ENCODE measurements at regions not wholly inside any gene's neighbourhood (a gene's known extent, or its start where the extent isn't known, plus 50 kb on each side); places are given as distances from the start of the nearest gene placed in this dataset.
"Not testable (repeated sequence)": the region's sequence is repeated elsewhere in the genome, so short reads cannot be mapped to it uniquely, and the experiment has no call there.

DNA sequence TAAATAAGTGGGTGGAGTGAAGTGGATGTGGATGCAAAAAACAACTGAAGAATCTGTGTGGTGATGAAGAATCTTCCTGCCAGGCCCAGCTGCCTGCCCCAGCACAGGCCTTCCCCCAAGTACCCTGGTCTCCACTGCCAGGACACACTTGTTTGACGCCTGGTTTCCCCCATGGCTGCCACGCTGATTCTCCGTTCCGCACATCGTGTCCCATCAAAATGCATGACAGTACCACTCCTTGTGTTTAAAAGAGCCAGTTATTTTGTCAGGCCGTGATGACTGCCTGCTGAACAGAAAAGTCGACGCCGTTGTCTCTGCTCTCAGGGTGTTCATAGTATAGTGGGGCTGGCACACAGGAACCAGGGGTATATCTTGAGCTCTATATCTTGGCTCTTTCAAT is 50.3 kb upstream of the KYNU start:
- no peak for DNase-seq

GRCh38 chr2:142825861-142826260 is 51.6 kb upstream of the KYNU start:
- DNase-seq: peak; percentile 22

DNA sequence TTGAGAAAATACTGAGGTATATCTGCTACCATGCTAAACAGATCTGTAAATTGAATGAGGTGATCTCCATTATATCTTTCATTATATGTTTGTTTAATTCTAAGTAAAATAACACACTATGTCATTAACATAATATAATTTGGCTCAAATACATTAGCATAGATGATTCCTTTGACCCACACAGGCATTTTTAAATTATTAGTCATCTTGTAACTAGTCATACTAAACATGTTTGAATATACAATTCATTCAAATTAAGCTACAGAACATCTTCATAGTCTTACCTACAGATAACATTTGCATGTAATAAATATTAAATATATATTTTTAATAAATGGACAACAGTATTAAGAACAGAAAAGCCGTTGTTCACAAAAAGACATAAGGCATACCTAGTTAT is 52.7 kb upstream of the KYNU start:
- DNase-seq: no peak

GRCh38 chr2:142822190-142822589 is 55.3 kb upstream of the KYNU start:
- no peak for DNase-seq

- DNase-seq: no peak
Observed at GRCh38 chr2:142819411-142819810, 58.1 kb upstream of the KYNU start.

DNA sequence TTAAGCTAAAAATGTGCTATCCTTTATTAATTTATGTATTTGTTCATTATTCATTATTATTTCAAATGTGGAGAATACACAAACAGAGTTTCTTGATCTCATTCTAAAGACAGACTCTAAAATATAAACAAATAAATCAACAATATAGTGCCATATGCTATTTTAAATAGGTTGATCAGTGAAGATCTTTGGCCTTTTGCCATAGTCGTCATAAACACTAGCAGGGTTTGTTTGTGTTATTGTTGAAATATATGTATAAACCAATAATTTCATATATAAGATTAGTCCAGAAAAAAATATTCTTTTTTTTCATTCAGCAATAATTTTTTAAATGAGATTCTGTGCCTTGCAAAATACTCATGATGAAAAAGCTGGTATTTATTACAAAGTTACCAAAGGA is 62.1 kb upstream of the KYNU start:
- DNase-seq: no peak

GRCh38 chr2:142813830-142814829 is 63.3 kb upstream of the KYNU start:
- DNase-seq: no peak

DNA sequence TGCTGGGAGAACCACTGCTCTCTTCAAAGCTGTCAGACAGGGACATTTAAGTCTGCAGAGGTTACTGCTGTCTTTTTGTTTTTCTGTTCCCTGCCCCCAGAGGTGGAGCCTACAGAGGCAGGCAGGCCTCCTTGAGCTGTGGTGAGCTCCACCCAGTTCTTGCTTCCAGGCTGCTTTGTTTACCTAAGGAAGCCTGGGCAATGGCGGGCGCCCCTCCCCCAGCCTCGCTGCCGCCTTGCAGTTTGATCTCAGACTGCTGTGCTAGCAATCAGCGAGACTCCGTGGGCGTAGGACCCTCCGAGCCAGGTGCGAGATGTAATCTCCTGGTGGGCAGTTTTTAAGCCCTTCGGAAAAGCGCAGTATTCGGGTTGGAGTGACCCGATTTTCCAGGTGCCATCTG is 65.8 kb upstream of the KYNU start:
- DNase-seq: not testable (repeated sequence)

- no peak for DNase-seq
Observed at GRCh38 chr2:142805244-142805643, 72.2 kb upstream of the KYNU start.

GRCh38 chr2:142803158-142803557 is 74.3 kb upstream of the KYNU start:
- DNase-seq: no peak

DNA sequence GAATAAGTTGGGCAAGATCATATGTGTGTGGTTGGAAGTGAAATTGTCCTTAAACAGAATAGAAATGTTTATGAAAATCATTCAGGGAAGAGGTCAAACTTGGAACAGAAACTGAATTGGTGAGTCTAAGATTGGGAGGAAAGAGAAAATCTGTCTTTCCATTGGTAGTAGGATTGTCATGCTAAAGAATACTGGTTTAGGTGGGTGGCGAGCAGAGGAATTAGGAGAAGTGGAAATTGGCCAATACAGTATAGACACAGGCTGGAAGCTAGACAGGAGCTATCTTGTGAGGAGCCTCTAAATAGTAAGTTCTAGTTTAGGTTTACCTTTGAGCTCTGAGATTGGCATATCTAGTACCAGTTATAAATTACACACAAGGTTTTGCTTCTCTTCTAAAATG is 80.9 kb upstream of the KYNU start:
- DNase-seq: no peak

DNA sequence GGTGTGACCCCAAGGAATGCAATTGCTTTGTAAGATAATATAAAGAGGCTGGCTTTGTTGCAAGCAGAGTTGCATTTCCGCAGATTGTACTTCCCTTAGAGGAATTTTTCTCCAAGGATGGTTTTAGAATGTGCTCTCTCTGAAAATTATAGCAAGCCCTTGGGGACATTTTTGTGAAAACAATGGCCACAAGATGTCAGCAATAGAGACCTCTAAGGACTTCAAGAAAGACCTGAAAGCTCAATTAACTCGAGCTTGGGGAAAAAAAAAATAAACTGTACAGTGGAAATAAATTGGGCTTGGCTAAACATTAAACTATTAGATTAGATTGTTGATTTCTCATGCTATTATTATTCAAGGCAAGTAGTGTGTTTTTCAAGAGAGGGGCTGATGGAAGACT is 81.3 kb upstream of the KYNU start:
- no peak for DNase-seq

DNA sequence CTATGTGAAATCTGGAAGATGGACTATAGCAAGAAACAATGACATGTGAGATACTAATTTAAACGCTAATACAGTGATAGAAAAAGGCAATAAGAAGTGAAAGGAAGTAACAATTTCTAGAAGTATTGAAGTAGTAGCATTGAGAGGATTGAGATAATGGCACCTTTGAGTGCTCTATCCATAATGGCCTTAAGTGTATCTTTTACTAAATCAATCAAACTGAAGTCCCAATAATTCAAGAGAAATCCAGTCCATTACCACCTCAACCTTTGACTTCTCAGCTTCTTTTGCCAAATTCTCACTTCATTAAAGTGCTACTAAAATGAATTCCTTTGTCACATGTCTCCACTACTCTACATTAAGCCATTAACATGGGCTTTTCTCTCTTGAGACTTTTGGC is 82.6 kb upstream of the KYNU start:
- no peak for DNase-seq

DNA sequence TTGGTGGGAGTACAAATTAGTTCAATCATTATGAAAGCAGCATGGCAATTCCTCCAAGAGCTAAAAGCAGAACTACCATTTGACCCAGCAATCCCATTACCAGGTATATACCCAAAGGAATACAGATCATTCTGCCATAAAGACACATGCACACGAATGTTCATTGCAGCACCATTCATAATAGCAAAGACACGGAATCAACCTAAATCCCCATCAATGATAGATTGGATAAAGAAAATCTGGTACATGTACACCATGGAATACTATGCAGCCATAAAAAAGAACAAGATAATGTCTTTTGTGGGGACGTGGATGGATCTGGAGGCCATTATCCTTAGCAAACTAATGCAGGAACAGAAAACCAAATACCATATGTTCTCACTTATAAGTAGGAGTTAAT is 85.1 kb upstream of the KYNU start:
- DNase-seq: not testable (repeated sequence)

DNA sequence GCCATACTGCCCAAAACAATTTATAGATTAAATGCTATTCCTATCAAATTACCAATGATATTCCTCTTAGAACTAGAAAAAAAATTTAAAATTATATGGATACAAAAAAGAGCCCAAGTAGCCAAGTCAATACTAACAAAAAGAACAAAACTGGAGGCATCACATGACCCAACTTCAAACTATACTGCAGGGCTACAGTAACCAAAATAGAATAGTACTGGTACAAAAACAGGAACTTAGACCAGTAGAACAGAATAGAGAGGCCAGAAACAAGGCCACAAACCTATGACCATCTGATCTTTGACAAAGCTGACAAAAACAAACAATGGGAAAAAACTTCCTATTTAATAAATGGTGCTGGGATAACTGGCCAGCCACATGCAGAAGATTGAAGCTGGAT is 86.1 kb upstream of the KYNU start:
- no peak for DNase-seq

GRCh38 chr2:142786918-142787702 is 90.4 kb upstream of the KYNU start:
- no peak for DNase-seq

DNA sequence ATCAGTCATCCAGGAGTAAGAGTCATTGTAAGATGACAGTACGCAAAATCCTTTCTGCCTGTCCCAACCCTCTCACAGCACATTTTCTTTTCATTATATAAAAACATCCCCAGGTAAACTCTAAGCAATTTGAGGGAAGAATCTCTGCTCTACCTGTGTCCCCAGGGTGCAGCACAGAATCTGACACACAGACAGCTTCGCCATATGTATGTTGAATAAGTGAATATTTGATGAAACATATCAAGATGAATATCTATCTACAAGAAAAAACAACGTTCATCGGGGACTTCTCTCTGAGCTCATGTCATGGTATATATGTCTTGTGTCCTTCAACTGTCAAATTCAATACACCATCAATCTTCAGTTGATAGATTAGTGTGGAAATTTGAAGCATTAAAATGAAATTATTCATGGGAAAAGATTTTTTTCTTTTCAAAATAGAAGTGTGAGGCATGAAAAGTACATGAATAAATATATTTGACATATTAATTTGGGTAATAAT is 94.5 kb upstream of the KYNU start:
- no peak for DNase-seq

GRCh38 chr2:142781146-142781545 is 96.3 kb upstream of the KYNU start:
- DNase-seq: no peak

DNA sequence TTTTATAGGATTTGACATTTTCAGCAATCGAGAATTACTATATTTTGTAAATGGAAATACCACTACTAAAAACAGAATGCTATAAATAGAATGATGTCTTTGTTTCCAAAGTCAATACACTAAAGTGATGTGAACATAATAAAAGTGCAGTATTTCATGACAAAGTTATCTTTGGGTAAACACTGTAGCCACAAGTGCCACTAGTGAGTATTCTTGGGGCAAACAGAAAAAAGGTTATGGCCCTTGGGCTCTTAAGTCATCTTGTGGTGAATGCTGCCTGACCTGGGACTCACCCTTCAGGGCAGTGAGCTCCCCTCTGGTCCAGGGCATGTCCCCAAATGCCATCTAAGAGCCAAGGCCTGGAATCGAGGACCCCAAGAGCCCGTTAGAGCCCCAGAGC is 99.2 kb upstream of the KYNU start:
- DNase-seq: no peak

DNA sequence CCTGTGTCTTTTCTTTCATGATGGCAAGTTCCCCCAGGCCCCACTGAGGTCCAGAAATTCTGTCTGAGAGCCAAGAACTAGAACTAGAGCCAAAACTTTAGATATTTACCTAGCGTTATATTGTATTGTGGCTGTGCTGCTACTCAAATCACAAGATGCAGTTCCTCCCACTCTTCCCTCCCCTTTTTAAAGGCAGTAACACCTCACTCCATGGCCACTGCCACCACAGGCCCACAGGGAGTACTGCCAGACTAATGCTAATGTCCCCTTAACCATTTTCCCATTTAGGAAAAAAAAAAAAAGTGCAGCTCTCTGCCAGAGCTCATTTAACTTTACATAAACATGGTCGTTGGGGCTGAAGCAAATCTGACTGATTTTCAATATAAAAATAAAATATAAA is 99.7 kb upstream of the KYNU start:
- DNase-seq: no peak

DNA sequence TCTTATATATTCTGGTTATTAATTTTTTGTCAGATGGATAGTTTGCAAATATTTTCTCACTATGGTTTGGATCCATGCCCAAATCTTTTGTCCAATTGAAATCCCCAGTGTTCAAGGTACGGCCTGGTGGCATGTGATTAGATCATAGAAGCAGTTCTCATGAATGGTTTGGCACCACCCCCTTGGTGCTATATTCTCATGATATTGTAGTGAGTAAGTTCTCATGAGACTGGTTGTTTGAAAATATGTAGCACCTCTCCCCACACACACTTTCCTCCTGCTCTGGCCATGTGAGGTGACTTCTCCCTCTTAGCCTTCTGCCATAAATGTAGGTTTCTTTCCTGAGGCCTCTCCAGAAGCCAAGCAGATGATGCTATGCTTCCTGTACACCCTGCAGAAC is 107.7 kb upstream of the KYNU start:
- DNase-seq: no peak

GRCh38 chr2:142767847-142768246 is 109.6 kb upstream of the KYNU start:
- no peak for DNase-seq

- no peak for DNase-seq
Observed at GRCh38 chr2:142758973-142759372, 118.5 kb upstream of the KYNU start.

DNA sequence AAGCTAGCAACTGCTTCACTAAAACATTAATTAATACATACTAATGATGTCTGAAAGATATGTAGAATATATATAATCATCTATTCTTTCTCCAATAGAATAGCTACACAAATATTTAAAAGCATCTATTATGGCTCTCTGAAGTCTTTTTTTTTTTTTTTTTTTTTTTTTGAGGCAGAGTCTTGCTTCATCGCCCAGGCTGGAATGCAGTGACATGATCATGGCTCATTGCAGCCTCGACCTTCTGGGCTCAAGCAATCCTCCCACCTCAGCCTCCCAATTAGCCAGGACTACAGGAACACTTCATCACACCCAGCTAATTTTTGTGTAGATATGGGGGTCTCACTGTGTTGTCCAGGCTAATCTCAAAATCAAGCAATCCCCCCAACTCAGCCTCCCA is 120.4 kb upstream of the KYNU start:
- no peak for DNase-seq
